Thoracic aorta (tissue), 2 donors: ENCODE measurements at regions not wholly inside any gene's neighbourhood (a gene's known extent, or its start where the extent isn't known, plus 50 kb on each side); places are given as distances from the start of the nearest gene placed in this dataset.

Experiments
- ATAC-seq: fragments of 150-250 bp; one replicate; pipeline ENCODE4 v1.8.0; 2017; ENCODE audit warnings: low read depth; ENCODE audit not compliant: insufficient number of reproducible peaks, low FRiP score
- DNase-seq: peaks from one replicate; pipeline ENCODE4 v3.0.0-alpha.2; 2020; ENCODE audit warnings: low spot score
- H3K27ac ChIP-seq, 2 donors: fragments of 200-600 bp; sonication (generic); 1 replicate in 1 of 2; 2 replicates in 1 of 2; pipeline ENCODE4 v1.5.1; 2016; ENCODE audit warnings: mild to moderate bottlenecking in 2 of 2, moderate library complexity in 2 of 2
- H3K27me3 ChIP-seq: fragments of 200-600 bp; sonication (generic); replicated peaks from 2 replicates; pipeline ENCODE4 v1.6.0; 2016; ENCODE audit warnings: mild to moderate bottlenecking; ENCODE audit not compliant: insufficient read depth
- H3K36me3 ChIP-seq: fragments of 200-600 bp; sonication (generic); one replicate; pipeline ENCODE4 v1.5.1; 2016
- H3K4me1 ChIP-seq, 2 donors: fragments of 200-600 bp; sonication (generic); 1 replicate in 1 of 2; 2 replicates in 1 of 2; pipeline versions ENCODE4 v1.5.1 to v1.6.0; 2016; ENCODE audit warnings: low read depth in 2 of 2, mild to moderate bottlenecking in 1 of 2; ENCODE audit not compliant: control insufficient read depth in 1 of 2
- H3K4me3 ChIP-seq: fragments of 200-600 bp; sonication (generic); 2 replicates; pipeline ENCODE4 v1.5.1; 2016; ENCODE audit warnings: mild to moderate bottlenecking
- H3K9me3 ChIP-seq: fragments of 200-600 bp; sonication (generic); 2 replicates; pipeline ENCODE4 v1.5.1; 2016
- CTCF ChIP-seq: fragments of 200-600 bp; sonication (generic); IDR thresholded peaks from one replicate; pipeline ENCODE4 v1.5.1; 2019; ENCODE audit warnings: antibody characterized with exemption

DNA sequence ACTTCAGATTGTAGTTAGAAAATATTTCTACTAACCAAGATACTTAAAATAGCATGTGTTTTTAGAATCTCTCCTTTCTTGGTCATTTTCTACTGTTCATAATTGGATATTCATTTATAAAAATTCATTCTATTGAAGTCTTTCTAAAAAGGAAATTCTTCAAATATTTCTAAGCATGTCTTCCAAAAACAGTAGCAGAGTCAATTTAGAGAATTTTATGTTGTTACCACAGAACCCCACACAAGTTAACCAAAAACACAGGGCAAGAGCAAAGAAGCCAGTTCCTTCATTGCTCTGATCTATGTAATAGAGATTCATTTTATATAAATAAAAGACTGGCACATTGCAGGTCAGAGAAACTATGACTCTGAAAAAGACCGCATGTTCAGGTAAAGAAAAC, 345.1 kb upstream of the PITX2 start:
- ATAC-seq (no peak), DNase-seq (no peak)
- Histone ChIP-seq H3K4me1 (no peaks in the 10 kb centered on the region), H3K9me3 (no peaks in the 10 kb centered on the region), H3K36me3 (no peaks in the 10 kb centered on the region), H3K4me3 (no peak overlapping the region), H3K27me3 (no peaks in the 10 kb centered on the region), H3K27ac (no peak overlapping the region)
- no peak for TF ChIP-seq CTCF

GRCh38 chr4:110970642-110971041, 347.8 kb upstream of the PITX2 start:
- no peak overlapping the region for H3K4me3 ChIP-seq
- H3K27ac ChIP-seq: no peak overlapping the region
- no peak for TF ChIP-seq CTCF
- no peaks in the 10 kb centered on the region for H3K9me3 ChIP-seq
- no peaks in the 10 kb centered on the region for H3K36me3 ChIP-seq
- no peak for ATAC-seq
- no peaks in the 10 kb centered on the region for H3K4me1 ChIP-seq
- no peak for DNase-seq
- H3K27me3 ChIP-seq: no peaks in the 10 kb centered on the region

DNA sequence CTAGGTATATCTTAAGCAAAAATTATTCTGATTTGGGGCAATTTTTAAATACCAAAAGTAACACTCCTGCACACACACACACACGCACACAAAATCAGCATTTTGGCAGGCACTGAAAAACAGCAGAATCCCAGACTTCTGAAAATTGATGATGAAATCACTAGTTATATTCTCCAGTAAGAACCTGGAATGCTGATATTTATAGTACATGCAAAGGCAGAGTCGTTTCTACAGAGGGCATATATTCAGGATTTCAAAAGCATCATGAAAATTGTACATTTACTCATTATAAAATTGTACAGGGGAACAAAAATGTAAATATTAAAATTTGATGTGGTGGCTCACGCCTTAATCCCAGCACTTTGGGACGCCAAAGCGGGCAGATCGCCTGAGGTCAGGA, 352.5 kb upstream of the PITX2 start:
- no peak for ATAC-seq

GRCh38 chr4:110977554-110977953, 354.7 kb upstream of the PITX2 start:
- Histone ChIP-seq H3K36me3 (no peaks in the 10 kb centered on the region), H3K4me1 (no peaks in the 10 kb centered on the region), H3K4me3 (no peak overlapping the region), H3K27ac (no peak overlapping the region), H3K27me3 (no peaks in the 10 kb centered on the region), H3K9me3 (no peaks in the 10 kb centered on the region)
- no peak for TF ChIP-seq CTCF
- DNase-seq: no peak
- ATAC-seq: no peak

More for the DNA sequence above, 352.5 kb upstream of the PITX2 start:
- Histone ChIP-seq H3K9me3 (no peaks in the 10 kb centered on the region), H3K27me3 (no peaks in the 10 kb centered on the region), H3K4me3 (no peak overlapping the region), H3K4me1 (no peaks in the 10 kb centered on the region), H3K27ac (no peak overlapping the region), H3K36me3 (no peaks in the 10 kb centered on the region)
- no peak for DNase-seq
- TF ChIP-seq CTCF: no peak

DNA sequence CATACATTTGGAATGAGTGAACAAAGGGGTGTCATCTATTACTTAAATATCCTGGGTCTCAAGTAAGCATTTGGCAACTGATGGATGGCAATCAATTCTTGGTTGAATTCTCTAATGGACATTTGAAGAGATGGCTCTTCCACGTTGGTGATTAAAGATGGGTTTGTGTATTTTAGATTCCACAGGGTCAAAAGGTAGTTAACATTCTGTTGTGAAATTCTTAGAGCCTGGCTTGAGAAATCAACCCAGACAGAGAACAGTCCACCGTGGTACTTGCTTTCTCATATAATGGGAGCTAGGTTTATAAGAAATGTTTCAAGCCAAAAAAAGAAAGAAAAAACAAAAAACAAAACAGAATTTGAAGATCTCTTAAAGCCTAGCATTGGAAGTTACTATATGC, 355.9 kb upstream of the PITX2 start:
- Histone ChIP-seq H3K27me3 (no peaks in the 10 kb centered on the region), H3K36me3 (no peaks in the 10 kb centered on the region), H3K27ac (no peak overlapping the region), H3K9me3 (no peaks in the 10 kb centered on the region), H3K4me1 (no peaks in the 10 kb centered on the region), H3K4me3 (no peak overlapping the region)
- TF ChIP-seq CTCF: no peak
- DNase-seq (no peak), ATAC-seq (no peak)
